ENCODE measurements at regions not wholly inside any gene's neighbourhood (a gene's known extent, or its start where the extent isn't known, plus 50 kb on each side); places are given as distances from the start of the nearest gene placed in this dataset.

DNA sequence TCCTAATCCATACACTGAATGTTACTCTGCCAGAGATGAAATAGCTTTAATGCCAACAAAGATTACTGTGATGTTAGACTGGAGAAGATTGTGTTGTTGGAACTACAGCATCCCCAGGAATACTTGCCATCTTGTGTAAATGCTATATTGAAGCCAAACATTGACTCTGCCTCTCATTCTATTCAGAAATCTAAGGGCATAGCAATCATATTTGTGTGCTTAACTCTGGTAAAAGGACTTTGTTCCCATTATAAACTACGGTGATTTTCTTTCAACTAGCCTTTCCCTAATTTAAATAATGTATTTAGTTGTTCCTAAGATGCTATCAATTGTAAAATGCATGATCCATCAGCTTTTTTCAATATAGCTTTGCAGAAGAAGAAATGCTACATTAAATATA is 498.4 kb upstream of the LRRN3 start:
- whole genome bisulfite sequencing (ENCODE audit: insufficient coverage, insufficient replicate concordance, low lambda C conversion rate, missing lambda C conversion rate), result 0% methylated on average over 1 of the region's 1 CpG
- no peak for FAIRE-seq

More for the DNA sequence above, 498.4 kb upstream of the LRRN3 start:
- Histone ChIP-seq H3K27me3 (replicated peaks in 1 of 2; ENCODE audit: control insufficient read depth in 2 of 2, insufficient read depth in 2 of 2, low read length in 1 of 2) (no peaks in the 10 kb centered on the region), H3K4me2 (ENCODE audit: control insufficient read depth, insufficient read depth) (no peak overlapping the region), H3K4me1 (ENCODE audit: control insufficient read depth, insufficient read depth, low read length) (no peaks in the 10 kb centered on the region), H3K79me2 (ENCODE audit: control insufficient read depth, insufficient read depth, low read length) (no peaks in the 10 kb centered on the region), H2AFZ (ENCODE audit: control insufficient read depth, low read depth, low read length) (no peak overlapping the region), H3K9ac (ENCODE audit: control insufficient read depth, insufficient read depth, low read length) (no peak overlapping the region), H3K4me3 (no peak overlapping the region), H3K9me3 (replicated peaks; ENCODE audit: control insufficient read depth, insufficient read depth, low read length) (no peaks in the 10 kb centered on the region), H4K20me1 (ENCODE audit: control insufficient read depth, insufficient read depth) (no peaks in the 10 kb centered on the region), H3K27ac (ENCODE audit: control insufficient read depth, insufficient read depth) (no peak overlapping the region), H3K36me3 (ENCODE audit: control insufficient read depth in 2 of 2, insufficient read depth in 2 of 2, low read length in 1 of 2) (no peaks in the 10 kb centered on the region)
- POLR2A ChIA-PET, result no interaction called here
- DNase-seq (ENCODE audit: low read depth, low spot score) (no peak), ATAC-seq (no peak)
- BruUV-seq (replicated peaks), result no TSS peak
- CTCF ChIA-PET, result interaction anchor here (0.7 kb wide), 1 partner anchor 12 kb away, joined by 3 read pairs; no protein-coding TSS in a partner anchor
- SMC1A ChIA-PET (ENCODE audit: uncharacterized antibody, unreplicated experiment), result interaction anchor here (0.8 to 1.1 kb wide), 2 partner anchors 13 to 507 kb away, joined by 3 to 4 read pairs; no protein-coding TSS in a partner anchor
- in situ Hi-C loops (cut with MboI), result no loop called here
- RAD21 ChIA-PET (ENCODE audit: unreplicated experiment), result no interaction called here
- TF ChIP-seq WRNIP1 (IDR thresholded peaks at IDR 0.05; ENCODE audit: borderline replicate concordance, low read depth, low read length), result no peak
- no peak for TF ChIP-seq SP1 (IDR thresholded peaks at IDR 0.05; ENCODE audit: low read depth, low read length)
- no peak for TF ChIP-seq HCFC1 (IDR thresholded peaks at IDR 0.05; ENCODE audit: low read length)
- no peak for TF ChIP-seq POU2F2 (IDR thresholded peaks at IDR 0.05; ENCODE audit: borderline replicate concordance, low read depth, low read length)
- no peak for TF ChIP-seq ZNF24 (IDR thresholded peaks at IDR 0.05)
- TF ChIP-seq MTA2 (IDR thresholded peaks at IDR 0.05; ENCODE audit: low read depth), result no peak
- no peak for TF ChIP-seq BCL3 (IDR thresholded peaks at IDR 0.05; ENCODE audit: borderline replicate concordance, insufficient read depth, low read depth, low read length, poor library complexity, severe bottlenecking)
- TF ChIP-seq SUZ12 (IDR thresholded peaks at IDR 0.05; ENCODE audit: unreplicated experiment), result no peak
- TF ChIP-seq ZNF274 (IDR thresholded peaks at IDR 0.05; ENCODE audit: insufficient read depth, insufficient read length), result no peak
- TF ChIP-seq ATF7 (IDR thresholded peaks at IDR 0.05; ENCODE audit: low read depth), result no peak
- TF ChIP-seq GATAD2B (conservative IDR thresholded peaks at IDR 0.05; ENCODE audit: low read depth), result no peak
- no peak for TF ChIP-seq TAF1 (IDR thresholded peaks at IDR 0.05; ENCODE audit: borderline replicate concordance, low read depth, low read length)
- TF ChIP-seq SPI1 (IDR thresholded peaks at IDR 0.05; ENCODE audit: borderline replicate concordance, insufficient read depth, low read depth, low read length), result no peak
- TF ChIP-seq NFYB (IDR thresholded peaks at IDR 0.05; ENCODE audit: insufficient read depth, low read depth, low read length), result no peak
- no peak for TF ChIP-seq NR2C1 (IDR thresholded peaks at IDR 0.05)
- TF ChIP-seq IRF5 (IDR thresholded peaks at IDR 0.05; ENCODE audit: borderline replicate concordance), result no peak
- TF ChIP-seq, protein P1, sequence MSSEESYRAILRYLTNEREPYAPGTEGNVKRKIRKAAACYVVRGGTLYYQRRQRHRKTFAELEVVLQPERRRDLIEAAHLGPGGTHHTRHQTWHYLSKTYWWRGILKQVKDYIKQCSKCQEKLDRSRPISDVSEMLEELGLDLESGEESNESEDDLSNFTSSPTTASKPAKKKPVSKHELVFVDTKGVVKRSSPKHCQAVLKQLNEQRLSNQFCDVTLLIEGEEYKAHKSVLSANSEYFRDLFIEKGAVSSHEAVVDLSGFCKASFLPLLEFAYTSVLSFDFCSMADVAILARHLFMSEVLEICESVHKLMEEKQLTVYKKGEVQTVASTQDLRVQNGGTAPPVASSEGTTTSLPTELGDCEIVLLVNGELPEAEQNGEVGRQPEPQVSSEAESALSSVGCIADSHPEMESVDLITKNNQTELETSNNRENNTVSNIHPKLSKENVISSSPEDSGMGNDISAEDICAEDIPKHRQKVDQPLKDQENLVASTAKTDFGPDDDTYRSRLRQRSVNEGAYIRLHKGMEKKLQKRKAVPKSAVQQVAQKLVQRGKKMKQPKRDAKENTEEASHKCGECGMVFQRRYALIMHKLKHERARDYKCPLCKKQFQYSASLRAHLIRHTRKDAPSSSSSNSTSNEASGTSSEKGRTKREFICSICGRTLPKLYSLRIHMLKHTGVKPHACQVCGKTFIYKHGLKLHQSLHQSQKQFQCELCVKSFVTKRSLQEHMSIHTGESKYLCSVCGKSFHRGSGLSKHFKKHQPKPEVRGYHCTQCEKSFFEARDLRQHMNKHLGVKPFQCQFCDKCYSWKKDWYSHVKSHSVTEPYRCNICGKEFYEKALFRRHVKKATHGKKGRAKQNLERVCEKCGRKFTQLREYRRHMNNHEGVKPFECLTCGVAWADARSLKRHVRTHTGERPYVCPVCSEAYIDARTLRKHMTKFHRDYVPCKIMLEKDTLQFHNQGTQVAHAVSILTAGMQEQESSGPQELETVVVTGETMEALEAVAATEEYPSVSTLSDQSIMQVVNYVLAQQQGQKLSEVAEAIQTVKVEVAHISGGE (CRISPR knock-in tag; IDR thresholded peaks at IDR 0.05), result no peak
- intact Hi-C loops (cut with micrococcal nuclease; ENCODE audit: unreplicated experiment), result loop anchor here (5.0 kb wide), 1 partner anchor 895 kb away; no protein-coding TSS in a partner anchor
